B cell (primary cell): ENCODE measurements at regions not wholly inside any gene's neighbourhood (a gene's known extent, or its start where the extent isn't known, plus 50 kb on each side); places are given as distances from the start of the nearest gene placed in this dataset.

ENCODE experiments used
- EZH2 ChIP-seq: IDR thresholded peaks from 2 replicates; pipeline ENCODE4 v1.6.1; 2012; ENCODE audit warnings: borderline replicate concordance, low read depth, mild to moderate bottlenecking, moderate library complexity, low read length; ENCODE audit not compliant: insufficient read depth, poor library complexity, severe bottlenecking
- TF ChIP-seq, protein P1 (sequence below): fragments of 200-600 bp; IDR thresholded peaks from one replicate; pipeline ENCODE4 v1.8.0; 2022; ENCODE audit warnings: antibody characterized with exemption, mild to moderate bottlenecking

DNA sequence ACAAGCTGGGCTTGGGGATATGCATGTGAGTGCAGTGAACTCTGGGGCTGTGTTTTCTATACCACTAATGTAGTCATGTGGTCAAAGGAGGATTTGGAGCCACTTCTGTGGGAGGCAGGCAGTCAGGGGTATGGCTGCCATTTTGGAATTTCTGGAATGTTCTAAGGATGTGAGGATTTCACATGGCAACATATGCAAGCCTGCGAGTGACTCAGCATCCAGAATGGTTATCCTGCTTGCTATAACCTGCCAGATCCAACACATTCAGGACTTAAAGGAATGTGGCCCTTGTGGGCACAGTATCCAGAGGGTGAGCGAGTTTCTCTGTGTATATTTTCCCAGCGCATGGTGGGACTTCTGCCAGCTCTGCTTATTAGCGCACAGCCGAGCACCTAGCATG lies 249.2 kb upstream of the PWP1 start:
- TF ChIP-seq EZH2: no peak
- TF ChIP-seq, protein P1, sequence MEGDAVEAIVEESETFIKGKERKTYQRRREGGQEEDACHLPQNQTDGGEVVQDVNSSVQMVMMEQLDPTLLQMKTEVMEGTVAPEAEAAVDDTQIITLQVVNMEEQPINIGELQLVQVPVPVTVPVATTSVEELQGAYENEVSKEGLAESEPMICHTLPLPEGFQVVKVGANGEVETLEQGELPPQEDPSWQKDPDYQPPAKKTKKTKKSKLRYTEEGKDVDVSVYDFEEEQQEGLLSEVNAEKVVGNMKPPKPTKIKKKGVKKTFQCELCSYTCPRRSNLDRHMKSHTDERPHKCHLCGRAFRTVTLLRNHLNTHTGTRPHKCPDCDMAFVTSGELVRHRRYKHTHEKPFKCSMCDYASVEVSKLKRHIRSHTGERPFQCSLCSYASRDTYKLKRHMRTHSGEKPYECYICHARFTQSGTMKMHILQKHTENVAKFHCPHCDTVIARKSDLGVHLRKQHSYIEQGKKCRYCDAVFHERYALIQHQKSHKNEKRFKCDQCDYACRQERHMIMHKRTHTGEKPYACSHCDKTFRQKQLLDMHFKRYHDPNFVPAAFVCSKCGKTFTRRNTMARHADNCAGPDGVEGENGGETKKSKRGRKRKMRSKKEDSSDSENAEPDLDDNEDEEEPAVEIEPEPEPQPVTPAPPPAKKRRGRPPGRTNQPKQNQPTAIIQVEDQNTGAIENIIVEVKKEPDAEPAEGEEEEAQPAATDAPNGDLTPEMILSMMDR: no peak
